ENCODE measurements at regions not wholly inside any gene's neighbourhood (a gene's known extent, or its start where the extent isn't known, plus 50 kb on each side); places are given as distances from the start of the nearest gene placed in this dataset.

GRCh38 chr1:50279622-50280330, 143.5 kb downstream of the DMRTA2 start:
- Histone ChIP-seq H3K9me2 (ENCODE audit: insufficient read depth, low read length) (no peaks in the 10 kb centered on the region), H2AFZ (ENCODE audit: low read length) (no peak overlapping the region), H3K27ac (ENCODE audit: low read depth, low read length, poor library complexity, severe bottlenecking) (no peak overlapping the region), H3K79me2 (ENCODE audit: insufficient read depth, low read depth, low read length) (no peaks in the 10 kb centered on the region), H3K4me1 (ENCODE audit: insufficient read depth, low read length, poor library complexity, severe bottlenecking) (no peaks in the 10 kb centered on the region), H3K4me3 (ENCODE audit: low read depth, low read length, poor library complexity, severe bottlenecking) (no peak overlapping the region), H3K36me3 (ENCODE audit: insufficient read depth, low read length) (no peaks in the 10 kb centered on the region), H3K4me2 (ENCODE audit: low read length) (no peak overlapping the region), H3K9me3 (ENCODE audit: low read length) (no peaks in the 10 kb centered on the region), H4K20me1 (ENCODE audit: insufficient read depth, low read length) (no peaks in the 10 kb centered on the region)
- TF ChIP-seq EZH2phosphoT487 (IDR thresholded peaks at IDR 0.05; ENCODE audit: borderline replicate concordance, low read depth, low read length) (no peak), CTCF (conservative IDR thresholded peaks at IDR 0.05; ENCODE audit: low read length) (no peak)
- CTCF ChIA-PET (ENCODE audit: unreplicated experiment): no interaction called here
- DNase-seq (ENCODE audit: low spot score): no peak
- POLR2A ChIA-PET: no interaction called here
- BruUV-seq (replicated peaks): no TSS peak
- intact Hi-C loops (cut with micrococcal nuclease; ENCODE audit: unreplicated experiment): no loop called here

- Histone ChIP-seq H3K9me2 (ENCODE audit: insufficient read depth, low read length) (no peaks in the 10 kb centered on the region), H2AFZ (ENCODE audit: low read length) (no peak overlapping the region), H3K4me3 (ENCODE audit: low read depth, low read length, poor library complexity, severe bottlenecking) (no peak overlapping the region), H3K36me3 (ENCODE audit: insufficient read depth, low read length) (no peaks in the 10 kb centered on the region), H3K4me2 (ENCODE audit: low read length) (no peak overlapping the region), H3K27ac (ENCODE audit: low read depth, low read length, poor library complexity, severe bottlenecking) (no peak overlapping the region), H3K9me3 (ENCODE audit: low read length) (no peaks in the 10 kb centered on the region), H4K20me1 (ENCODE audit: insufficient read depth, low read length) (no peaks in the 10 kb centered on the region), H3K4me1 (ENCODE audit: insufficient read depth, low read length, poor library complexity, severe bottlenecking) (no peaks in the 10 kb centered on the region), H3K79me2 (ENCODE audit: insufficient read depth, low read depth, low read length) (no peaks in the 10 kb centered on the region)
- BruUV-seq (replicated peaks): no TSS peak
- no peak for DNase-seq (ENCODE audit: low spot score)
- POLR2A ChIA-PET: no interaction called here
- CTCF ChIA-PET (ENCODE audit: unreplicated experiment): no interaction called here
- TF ChIP-seq EZH2phosphoT487 (IDR thresholded peaks at IDR 0.05; ENCODE audit: borderline replicate concordance, low read depth, low read length) (no peak), CTCF (conservative IDR thresholded peaks at IDR 0.05; ENCODE audit: low read length) (no peak)
- intact Hi-C loops (cut with micrococcal nuclease; ENCODE audit: unreplicated experiment): no loop called here
Observed at GRCh38 chr1:50278961-50279360, 144.3 kb downstream of the DMRTA2 start.

- DNase-seq (ENCODE audit: low spot score): no peak
- ChIA-PET CTCF (ENCODE audit: unreplicated experiment) (no interaction called here), POLR2A (no interaction called here)
Observed at GRCh38 chr1:50278410-50278809, 144.8 kb downstream of the DMRTA2 start.

More at GRCh38 chr1:50278410-50278809, 144.8 kb downstream of the DMRTA2 start:
- Histone ChIP-seq H3K27ac (ENCODE audit: low read depth, low read length, poor library complexity, severe bottlenecking) (no peak overlapping the region), H3K4me1 (ENCODE audit: insufficient read depth, low read length, poor library complexity, severe bottlenecking) (no peaks in the 10 kb centered on the region), H2AFZ (ENCODE audit: low read length) (no peak overlapping the region), H3K79me2 (ENCODE audit: insufficient read depth, low read depth, low read length) (no peaks in the 10 kb centered on the region), H3K4me3 (ENCODE audit: low read depth, low read length, poor library complexity, severe bottlenecking) (no peak overlapping the region), H3K4me2 (ENCODE audit: low read length) (no peak overlapping the region), H3K36me3 (ENCODE audit: insufficient read depth, low read length) (no peaks in the 10 kb centered on the region), H3K9me3 (ENCODE audit: low read length) (no peaks in the 10 kb centered on the region), H3K9me2 (ENCODE audit: insufficient read depth, low read length) (no peaks in the 10 kb centered on the region), H4K20me1 (ENCODE audit: insufficient read depth, low read length) (no peaks in the 10 kb centered on the region)
- intact Hi-C loops (cut with micrococcal nuclease; ENCODE audit: unreplicated experiment): no loop called here
- TF ChIP-seq EZH2phosphoT487 (IDR thresholded peaks at IDR 0.05; ENCODE audit: borderline replicate concordance, low read depth, low read length): no peak
- no peak for TF ChIP-seq CTCF (conservative IDR thresholded peaks at IDR 0.05; ENCODE audit: low read length)
- BruUV-seq (replicated peaks): no TSS peak
